Body of pancreas (tissue), 4 donors: ENCODE measurements at regions not wholly inside any gene's neighbourhood (a gene's known extent, or its start where the extent isn't known, plus 50 kb on each side); places are given as distances from the start of the nearest gene placed in this dataset.
"Not testable (repeated sequence)": the region's sequence is repeated elsewhere in the genome, so short reads cannot be mapped to it uniquely, and the experiment has no call there.

ENCODE experiments used
- POLR2A ChIP-seq, 3 donors: fragments of 450-650 bp; IDR thresholded peaks; one replicate each; pipeline ENCODE4 v1.6.1; 2016; ENCODE audit warnings: antibody characterized with exemption in 3 of 3, mild to moderate bottlenecking in 2 of 3
- TF ChIP-seq, protein P1 (sequence below), 7 experiments: fragments of 450-650 bp in 4 of 7; fragments of 200-600 bp in 3 of 7; sonication (generic) in 3 of 7; IDR thresholded peaks; one replicate each; pipeline ENCODE4 v1.5.1; 2016 to 2019; ENCODE audit warnings: antibody characterized with exemption in 7 of 7

DNA sequence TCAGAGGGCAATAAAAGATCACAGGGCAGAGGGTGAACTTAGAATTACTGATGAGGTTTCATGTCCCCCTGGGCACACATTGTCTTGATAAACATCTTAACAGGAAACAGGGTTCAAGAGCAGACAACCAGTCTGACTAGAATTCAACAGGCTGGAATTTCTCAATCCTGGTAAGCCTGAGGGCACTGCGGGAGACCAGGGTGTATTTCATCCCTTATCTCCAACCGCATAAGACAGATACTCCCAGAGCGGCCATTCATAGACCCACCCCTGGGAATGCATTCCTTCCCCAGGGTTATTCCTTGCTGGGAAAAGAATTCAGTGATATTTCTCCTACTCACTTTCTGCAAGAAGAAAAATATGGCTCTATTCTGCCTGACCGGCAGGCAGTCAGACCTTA is 549.5 kb upstream of the ADGRB3 start:
- TF ChIP-seq, protein P1, sequence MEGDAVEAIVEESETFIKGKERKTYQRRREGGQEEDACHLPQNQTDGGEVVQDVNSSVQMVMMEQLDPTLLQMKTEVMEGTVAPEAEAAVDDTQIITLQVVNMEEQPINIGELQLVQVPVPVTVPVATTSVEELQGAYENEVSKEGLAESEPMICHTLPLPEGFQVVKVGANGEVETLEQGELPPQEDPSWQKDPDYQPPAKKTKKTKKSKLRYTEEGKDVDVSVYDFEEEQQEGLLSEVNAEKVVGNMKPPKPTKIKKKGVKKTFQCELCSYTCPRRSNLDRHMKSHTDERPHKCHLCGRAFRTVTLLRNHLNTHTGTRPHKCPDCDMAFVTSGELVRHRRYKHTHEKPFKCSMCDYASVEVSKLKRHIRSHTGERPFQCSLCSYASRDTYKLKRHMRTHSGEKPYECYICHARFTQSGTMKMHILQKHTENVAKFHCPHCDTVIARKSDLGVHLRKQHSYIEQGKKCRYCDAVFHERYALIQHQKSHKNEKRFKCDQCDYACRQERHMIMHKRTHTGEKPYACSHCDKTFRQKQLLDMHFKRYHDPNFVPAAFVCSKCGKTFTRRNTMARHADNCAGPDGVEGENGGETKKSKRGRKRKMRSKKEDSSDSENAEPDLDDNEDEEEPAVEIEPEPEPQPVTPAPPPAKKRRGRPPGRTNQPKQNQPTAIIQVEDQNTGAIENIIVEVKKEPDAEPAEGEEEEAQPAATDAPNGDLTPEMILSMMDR (IDR thresholded peaks at IDR 0.05) = not testable (repeated sequence)
- TF ChIP-seq POLR2A (IDR thresholded peaks at IDR 0.05) = not testable (repeated sequence)
